EH (cell line): ENCODE measurements at regions not wholly inside any gene's neighbourhood (a gene's known extent, or its start where the extent isn't known, plus 50 kb on each side); places are given as distances from the start of the nearest gene placed in this dataset.
"Not testable (repeated sequence)": the region's sequence is repeated elsewhere in the genome, so short reads cannot be mapped to it uniquely, and the experiment has no call there.

ENCODE experiments used
- DNase-seq: peaks from one replicate; pipeline ENCODE4 v3.0.0-alpha.2; 2015; ENCODE audit warnings: low read depth

- no peak for DNase-seq
Observed at GRCh38 chr6:92147246-92147645, 1272.1 kb downstream of the EPHA7 start.

DNA sequence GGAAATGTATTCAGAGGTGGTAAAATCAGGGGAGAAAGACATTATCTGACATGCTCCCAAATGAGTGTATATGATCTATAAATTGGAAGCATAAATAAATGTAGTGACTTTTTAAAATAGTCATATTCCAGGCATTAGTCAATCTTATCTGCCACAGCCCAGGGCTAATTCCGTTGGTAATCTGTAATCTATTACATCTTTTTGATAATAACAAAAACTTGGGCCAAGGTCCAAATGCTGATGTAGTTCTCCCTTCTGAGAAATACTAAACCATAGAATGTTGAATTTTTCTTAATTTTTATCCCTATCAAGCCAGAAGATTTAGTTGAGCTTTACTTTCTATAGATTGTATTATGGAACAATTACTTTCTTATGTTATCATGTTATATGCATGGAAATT lies 1279.8 kb downstream of the EPHA7 start:
- no peak for DNase-seq

- DNase-seq = no peak
Observed at GRCh38 chr6:92132957-92133356, 1286.4 kb downstream of the EPHA7 start.

DNA sequence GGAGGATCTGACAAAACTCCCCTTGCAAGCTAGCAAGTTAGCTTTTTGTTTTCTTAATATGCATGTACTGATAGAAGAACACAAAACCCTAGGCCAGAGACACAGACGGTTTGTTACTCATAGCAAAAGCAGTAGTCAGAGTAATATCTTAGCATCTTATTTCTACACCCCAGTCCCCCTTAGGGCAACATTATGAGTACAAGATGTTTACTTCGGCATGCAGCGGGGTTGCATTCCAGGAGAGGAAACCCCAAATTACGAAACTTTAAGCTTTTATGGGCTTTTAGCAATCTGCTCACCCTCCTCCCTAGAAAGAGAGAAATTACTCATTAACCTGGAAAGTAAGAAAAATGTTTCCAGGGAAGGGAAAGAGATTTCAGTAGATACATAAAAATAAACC lies 1286.9 kb downstream of the EPHA7 start:
- no peak for DNase-seq

DNA sequence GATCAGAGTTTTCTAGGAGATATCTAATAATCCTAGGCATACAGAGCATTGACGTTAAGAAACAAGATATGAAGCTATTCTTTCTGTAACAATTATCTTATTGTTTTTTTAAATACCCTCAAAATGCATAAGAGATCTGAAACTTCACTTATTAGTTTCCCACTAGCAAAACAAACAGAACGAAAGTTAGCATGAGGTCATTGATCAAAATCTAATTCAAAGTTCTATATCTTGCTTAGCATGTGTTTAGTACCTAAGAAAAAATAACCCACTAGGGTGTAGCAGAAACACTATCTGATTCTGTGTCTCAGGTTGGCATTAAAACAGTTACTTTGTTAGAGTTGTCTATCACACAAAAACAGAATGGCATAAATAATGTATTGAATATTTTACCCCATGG lies 1288.4 kb downstream of the EPHA7 start:
- DNase-seq = no peak

GRCh38 chr6:92126983-92127382 lies 1292.4 kb downstream of the EPHA7 start:
- no peak for DNase-seq

DNA sequence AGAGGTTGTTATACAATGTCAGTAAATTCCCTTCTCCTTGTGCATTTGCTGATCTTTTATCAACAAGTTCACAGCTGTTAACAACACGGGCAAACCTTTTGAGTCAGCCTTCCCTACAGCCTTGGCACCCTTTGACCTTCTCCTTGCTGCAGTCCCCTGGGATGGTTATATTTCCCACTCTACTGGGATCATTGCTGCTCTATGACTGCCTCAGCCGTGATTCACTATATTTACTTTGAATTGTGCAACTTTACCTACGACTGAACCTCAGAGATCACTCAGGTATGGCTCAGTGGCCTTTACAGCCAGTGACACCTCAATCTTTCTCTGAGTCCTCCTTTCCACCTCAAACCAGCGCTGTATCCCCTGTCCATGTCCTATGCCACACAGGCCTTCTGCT lies 1293.3 kb downstream of the EPHA7 start:
- DNase-seq = no peak

DNA sequence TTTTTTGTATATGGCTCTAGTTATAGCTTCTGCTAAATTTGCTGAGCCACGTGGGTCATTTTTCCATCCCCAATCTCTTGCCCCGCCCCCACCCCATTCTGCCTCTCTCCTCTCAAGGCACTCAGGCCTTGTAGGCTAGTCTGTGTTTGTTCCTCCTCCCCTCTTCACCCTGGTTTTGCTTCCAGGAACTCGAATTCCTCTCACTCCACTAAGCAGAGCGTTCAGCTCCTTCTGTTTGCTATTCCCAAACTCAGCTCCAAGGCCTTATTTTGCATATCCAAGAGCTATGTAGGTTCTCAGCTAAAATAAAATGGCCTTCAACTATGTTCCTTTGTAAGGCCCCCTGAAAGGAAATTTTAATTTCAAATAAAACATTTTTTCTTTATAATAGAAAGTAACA lies 1293.7 kb downstream of the EPHA7 start:
- no peak for DNase-seq

GRCh38 chr6:92124200-92124651 lies 1295.1 kb downstream of the EPHA7 start:
- DNase-seq = no peak

- DNase-seq = no peak
Observed at GRCh38 chr6:92122746-92123145, 1296.6 kb downstream of the EPHA7 start.

GRCh38 chr6:92121228-92121627 lies 1298.1 kb downstream of the EPHA7 start:
- DNase-seq = no peak

- no peak for DNase-seq
Observed at GRCh38 chr6:92117800-92118199, 1301.6 kb downstream of the EPHA7 start.

GRCh38 chr6:92114797-92115196 lies 1304.6 kb downstream of the EPHA7 start:
- DNase-seq = no peak

- no peak for DNase-seq
Observed at GRCh38 chr6:92114091-92114675, 1305.2 kb downstream of the EPHA7 start.

DNA sequence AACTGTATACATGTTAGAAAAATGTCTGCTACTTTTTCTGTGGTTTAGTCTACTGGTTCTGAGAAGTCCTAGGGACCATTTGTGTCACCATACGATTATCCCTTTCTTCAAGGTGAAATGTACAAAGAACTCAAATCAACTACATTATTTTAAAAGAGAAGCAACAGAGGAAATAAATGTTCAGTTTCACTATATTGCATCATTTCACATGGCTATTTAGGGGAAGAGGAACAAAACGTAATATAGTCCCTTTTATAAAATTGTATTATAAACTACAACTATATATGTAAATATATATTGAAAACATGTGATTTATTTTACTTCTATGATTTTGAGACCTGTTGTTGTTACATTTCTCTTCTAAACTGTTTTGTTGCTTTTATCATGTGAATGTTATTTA lies 1308.0 kb downstream of the EPHA7 start:
- DNase-seq = no peak

DNA sequence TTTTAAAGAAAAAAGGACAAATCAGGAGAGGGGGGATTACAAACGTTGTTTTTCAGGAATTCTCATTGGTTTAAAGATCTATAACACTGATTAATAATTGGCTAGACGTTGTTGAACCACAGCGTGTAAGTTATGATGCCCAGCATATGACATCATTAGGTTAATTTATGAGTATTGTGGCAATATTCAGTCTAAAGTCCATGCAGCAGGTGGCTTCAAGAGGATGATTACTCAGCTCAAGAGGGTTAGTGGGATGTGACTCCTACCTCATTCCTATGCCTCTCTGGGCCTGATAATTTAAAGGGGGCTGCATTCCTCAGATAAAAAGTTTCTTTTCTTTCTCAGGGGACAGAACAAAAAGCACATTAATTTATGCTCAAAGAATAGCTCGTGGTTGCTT lies 1309.0 kb downstream of the EPHA7 start:
- no peak for DNase-seq

DNA sequence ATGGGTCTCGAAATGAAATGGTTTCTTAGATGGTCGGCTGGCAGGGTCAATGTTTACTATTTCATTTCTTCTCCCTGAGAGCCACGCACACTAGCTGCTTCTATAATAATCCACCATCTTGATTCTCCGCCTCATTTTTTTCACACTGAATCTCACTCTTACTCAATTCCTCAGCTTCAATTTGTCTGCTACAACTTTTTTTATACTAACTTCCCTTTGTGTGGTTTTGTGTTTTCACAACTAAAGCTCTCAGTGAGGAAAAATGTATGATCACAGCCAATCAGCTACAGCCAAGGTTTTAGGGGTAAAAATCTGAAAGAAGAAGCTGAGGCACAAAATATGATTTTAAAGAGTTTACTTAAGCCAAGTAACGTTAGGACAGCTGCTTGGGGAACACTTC lies 1309.4 kb downstream of the EPHA7 start:
- DNase-seq = no peak

- no peak for DNase-seq
Observed at GRCh38 chr6:92109256-92109655, 1310.1 kb downstream of the EPHA7 start.

DNA sequence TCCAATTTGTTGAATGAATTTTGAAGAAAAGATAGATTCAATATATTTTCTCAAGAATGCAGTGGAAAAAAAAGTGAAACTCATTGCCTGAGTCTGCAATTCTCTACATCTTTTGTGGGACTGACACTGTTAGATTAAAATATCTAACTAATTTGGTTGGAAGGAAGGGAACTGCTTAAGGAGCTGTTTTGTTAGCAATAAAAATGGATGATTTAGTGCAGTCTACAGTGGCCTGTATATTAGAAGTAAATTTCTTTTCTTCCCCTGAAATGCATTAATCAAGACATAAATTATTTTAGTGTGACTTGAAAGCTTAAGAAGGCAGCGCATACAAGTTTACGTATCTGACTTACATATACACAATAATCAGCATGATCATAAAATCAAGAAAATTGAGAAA lies 1332.6 kb downstream of the EPHA7 start:
- DNase-seq = no peak

- not testable (repeated sequence) for DNase-seq
Observed at GRCh38 chr6:92083914-92084313, 1335.4 kb downstream of the EPHA7 start.

DNA sequence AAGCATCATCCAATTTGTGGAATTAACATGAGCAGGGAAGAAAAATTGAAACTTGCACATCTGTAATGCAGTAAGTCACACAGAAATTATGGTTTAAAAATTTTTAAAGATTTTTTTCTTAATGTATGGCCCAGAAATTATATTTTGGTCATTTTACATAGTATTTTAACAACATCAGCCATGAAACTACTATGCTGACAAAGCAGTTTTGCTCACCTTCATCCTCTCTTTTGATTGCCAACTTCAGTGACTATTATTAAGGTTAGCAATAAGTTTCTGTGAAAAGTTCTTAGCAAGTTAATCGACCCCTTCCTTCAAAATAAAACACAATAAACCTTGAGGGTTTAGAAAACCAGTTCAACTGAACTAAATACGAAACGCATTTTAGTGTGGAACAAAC lies 1347.0 kb downstream of the EPHA7 start:
- no peak for DNase-seq

- DNase-seq = no peak
Observed at GRCh38 chr6:92069781-92070180, 1349.6 kb downstream of the EPHA7 start.

GRCh38 chr6:92052513-92052912 lies 1366.8 kb downstream of the EPHA7 start:
- no peak for DNase-seq

GRCh38 chr6:92050216-92050615 lies 1369.1 kb downstream of the EPHA7 start:
- no peak for DNase-seq

GRCh38 chr6:92047860-92048259 lies 1371.5 kb downstream of the EPHA7 start:
- no peak for DNase-seq
